Peyer's patch (tissue), 4 donors: ENCODE measurements at regions not wholly inside any gene's neighbourhood (a gene's known extent, or its start where the extent isn't known, plus 50 kb on each side); places are given as distances from the start of the nearest gene placed in this dataset.

Experiments
- CTCF ChIP-seq, 6 experiments: fragments of 450-650 bp in 4 of 6; fragments of 200-600 bp in 2 of 6; sonication (generic) in 1 of 6; IDR thresholded peaks; one replicate each; pipeline ENCODE4 v1.5.1; 2017 to 2019; ENCODE audit warnings: antibody characterized with exemption in 6 of 6, mild to moderate bottlenecking in 3 of 6, moderate library complexity in 1 of 6
- POLR2A ChIP-seq, 2 donors: fragments of 450-650 bp; IDR thresholded peaks; one replicate each; pipeline ENCODE4 v1.5.1; 2017; ENCODE audit warnings: antibody characterized with exemption in 2 of 2, mild to moderate bottlenecking in 2 of 2, moderate library complexity in 2 of 2

- TF ChIP-seq CTCF (IDR thresholded peaks at IDR 0.05), result no peak
- TF ChIP-seq POLR2A (IDR thresholded peaks at IDR 0.05), result no peak
Measured at GRCh38 chr11:38593649-38594048, 1995.6 kb upstream of the RAG2 start.
